NCI-H345 treated with DMSO at 0.1 percent for 48 hours (cell line): ENCODE measurements at regions not wholly inside any gene's neighbourhood (a gene's known extent, or its start where the extent isn't known, plus 50 kb on each side); places are given as distances from the start of the nearest gene placed in this dataset.
"Not testable (repeated sequence)": the region's sequence is repeated elsewhere in the genome, so short reads cannot be mapped to it uniquely, and the experiment has no call there.

ENCODE experiments used
- DNase-seq: peaks from one replicate; lab custom pipeline; 2025; ENCODE audit not compliant: unreplicated experiment; lab: John Stamatoyannopoulos, UW

DNA sequence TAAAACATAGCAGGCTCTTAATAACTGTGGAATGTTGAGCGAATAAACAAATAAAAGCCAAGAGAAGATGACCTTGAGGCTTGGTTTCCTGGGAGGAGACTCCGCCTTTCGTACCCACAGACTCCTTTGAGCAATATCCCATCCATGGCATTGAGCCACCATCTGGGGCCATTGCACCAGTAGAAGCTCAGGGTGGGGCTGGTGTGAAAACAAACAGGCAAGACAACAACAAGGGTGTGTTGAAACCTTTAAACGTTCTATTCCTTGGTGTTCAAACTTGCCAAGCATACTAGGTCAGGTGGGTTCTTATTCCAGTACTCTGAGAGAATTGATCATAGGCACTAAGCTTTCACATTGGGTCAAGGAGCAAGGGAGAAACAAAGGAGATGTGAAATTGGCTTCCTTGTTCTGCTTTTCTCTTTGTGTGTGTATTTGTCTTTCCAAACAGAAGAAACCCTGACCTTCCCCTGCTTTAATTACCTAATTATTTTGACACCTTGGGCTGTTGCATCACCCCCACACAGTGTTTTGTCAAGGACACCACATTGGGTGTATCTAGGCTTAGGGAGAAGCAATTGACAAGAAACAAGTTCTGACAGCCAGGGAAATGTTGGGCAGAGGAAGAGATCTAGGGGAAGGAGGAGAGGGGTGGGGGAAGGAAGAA, 105.1 kb upstream of the BCL6 start:
- no peak for DNase-seq

DNA sequence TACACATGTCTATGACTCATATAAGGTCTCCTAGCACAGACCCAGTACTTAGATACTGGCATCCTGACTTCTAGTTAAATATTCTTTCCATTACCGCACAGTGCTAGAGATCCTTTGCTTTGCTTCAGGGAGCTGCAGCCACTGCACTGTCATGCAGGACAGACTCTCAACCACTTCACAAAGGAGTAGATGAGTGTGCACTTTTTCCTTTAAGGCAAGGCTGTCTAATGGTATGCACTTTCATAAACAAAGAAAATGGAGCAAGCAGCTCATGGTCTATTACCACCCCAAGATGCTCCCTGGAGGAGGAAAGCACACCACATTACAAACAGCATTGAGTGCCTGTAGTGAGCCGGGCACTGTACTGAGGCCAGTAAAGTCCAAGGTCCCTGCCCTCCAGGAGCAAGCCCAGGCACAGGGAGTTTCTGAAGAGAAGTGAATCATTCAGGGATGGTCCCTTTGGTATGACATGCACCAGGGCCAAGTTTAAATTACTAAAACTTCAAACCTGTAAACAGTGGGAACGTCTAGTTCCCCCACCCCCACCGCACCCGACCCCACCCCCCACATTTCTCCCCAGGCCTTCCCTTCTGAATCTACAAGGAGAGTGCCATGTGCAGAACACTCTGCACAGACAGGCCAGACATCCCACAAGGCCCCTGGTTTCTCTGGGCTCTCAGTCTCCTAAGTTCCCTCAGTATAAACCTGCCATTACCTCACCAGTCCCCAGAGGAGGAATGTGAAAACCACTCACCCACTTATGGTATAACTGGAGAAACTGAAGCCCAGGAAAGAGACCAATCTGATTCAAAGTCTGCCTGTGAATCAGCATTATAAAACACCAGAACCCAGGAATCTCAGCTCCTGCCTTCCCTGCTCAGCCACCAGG, 107.8 kb upstream of the BCL6 start:
- DNase-seq = no peak

DNA sequence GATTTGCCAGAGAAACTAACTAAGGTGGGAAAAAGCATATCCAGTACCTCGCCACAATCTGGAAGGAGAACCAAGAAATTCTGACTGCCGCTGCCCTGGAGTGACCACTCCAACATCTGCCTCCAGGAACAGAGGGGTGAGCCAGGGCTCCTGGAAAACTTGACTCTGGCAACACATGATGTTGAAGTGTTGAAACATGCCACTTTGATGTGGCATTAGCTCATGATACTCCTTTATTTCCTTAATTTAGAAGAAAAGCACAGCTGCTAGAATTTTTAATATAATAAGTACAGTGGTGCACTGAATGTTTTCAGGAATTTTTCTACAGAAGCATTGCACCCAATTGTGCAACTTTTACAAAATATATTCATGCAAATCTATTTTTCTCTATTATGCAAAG, 109.9 kb upstream of the BCL6 start:
- DNase-seq = no peak

DNA sequence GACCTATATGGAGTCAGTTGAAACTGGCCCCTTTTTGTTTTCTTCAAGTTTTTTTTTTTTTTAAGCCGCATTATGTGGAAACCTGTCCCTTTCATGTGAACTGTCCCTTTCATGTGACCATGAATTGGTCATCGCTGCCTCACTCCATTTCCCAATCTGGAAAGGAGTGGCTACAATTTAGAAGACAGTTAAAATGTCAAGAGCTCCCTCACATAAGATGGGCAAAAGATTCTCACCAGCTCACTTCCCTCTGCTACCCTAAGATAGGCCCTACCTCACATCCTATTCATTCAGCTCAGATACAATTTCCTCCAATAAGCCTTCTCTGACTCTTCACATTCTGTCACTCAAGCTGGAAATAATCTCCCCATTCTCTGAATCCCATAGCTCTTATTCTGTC, 111.3 kb upstream of the BCL6 start:
- DNase-seq = no peak

DNA sequence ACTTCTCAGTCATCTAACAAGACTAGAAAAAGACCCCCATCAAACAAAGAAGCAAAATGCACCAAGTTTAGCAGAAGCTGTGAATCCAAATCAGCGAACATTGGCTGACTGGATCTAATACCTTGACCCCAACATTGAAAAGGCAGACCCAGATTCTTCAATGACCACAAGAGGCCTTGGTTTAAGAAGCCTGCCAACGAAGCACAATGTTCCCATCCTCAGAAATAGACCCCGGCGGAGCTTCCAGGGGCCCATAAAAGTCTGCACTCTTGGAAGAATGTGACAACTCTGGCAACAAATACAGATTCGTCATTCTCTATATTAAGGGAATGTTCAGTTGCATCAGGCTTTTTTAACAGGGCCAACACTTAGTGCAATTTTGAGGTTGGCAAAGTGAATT, 112.8 kb upstream of the BCL6 start:
- no peak for DNase-seq

DNA sequence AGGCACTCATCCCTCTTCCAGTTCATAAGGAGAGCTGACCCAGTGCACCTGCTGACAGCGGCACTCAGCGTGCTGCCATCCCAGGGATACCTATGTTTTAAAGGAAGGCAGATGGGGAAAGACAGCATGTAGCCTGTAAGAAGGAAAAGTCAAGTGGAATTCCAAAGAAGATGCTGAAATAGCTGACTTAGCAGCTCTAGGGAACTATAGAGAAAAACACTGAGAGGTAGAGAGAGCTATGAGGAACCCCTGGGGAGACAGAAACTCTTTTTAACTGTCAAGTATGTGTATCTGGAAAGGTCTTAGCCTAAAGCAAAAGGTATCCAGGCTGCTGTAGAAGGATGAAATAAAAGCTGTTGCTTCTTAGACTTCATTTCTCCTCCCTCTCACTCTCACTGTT, 113.4 kb upstream of the BCL6 start:
- DNase-seq = no peak

DNA sequence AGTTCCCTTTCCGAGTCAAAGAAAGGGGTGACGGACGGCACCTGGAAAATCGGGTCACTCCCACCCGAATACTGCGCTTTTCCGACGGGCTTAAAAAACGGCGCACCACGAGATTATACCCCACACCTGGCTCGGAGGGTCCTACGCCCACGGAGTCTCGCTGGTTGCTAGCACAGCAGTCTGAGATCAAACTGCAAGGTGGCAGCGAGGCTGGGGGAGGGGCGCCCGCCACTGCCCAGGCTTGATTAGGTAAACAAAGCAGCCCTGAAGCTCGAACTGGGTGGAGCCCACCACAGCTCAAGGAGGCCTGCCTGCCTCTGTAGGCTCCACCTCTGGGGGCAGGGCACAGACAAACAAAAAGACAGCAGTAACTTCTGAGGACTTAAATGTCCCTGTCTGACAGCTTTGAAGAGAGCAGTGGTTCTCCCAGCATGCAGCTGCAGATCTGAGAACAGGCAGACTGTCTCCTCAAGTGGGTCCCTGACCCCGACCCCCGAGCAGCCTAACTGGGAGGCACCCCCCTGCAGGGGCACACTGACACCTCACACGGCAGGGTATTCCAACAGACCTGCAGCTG, 117.5 kb upstream of the BCL6 start:
- not testable (repeated sequence) for DNase-seq

DNA sequence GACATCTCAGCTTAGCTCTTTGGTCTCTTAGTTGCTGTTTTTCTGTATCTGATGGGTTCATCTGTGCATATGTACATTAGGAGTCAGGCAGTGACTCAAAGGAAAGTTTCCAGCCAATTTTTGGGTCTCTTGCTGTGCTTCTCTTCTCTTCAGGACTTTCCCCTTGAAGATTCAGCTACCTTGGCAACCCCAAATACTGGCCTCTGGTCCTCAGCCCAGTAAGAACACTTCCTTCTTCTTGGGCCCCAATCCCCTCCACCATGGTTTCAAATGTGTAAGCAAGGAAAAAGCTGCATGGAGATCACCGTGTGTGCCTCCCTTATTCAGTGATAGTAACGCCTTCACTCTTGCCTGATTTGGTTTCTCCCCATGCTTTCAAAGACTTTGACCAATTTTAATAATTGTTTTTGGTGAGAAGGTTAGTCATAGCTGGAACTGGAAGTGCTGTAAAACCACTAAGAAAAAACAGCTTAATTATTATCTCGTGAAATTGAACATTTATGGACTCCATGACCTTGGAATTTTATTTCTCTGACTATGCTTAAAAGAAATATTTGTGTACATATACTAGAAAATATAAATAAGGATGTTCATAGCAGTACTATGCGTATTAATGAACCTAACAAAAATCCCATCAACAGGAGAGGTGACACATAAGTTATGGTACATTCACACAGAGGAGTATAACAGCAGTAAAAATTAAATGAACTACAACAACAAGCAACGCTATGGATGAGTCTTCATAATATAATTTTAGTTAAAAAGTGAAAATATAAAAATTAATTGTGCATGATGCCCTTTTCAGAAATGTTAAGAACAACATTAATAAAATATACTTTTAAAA, 125.3 kb upstream of the BCL6 start:
- no peak for DNase-seq

DNA sequence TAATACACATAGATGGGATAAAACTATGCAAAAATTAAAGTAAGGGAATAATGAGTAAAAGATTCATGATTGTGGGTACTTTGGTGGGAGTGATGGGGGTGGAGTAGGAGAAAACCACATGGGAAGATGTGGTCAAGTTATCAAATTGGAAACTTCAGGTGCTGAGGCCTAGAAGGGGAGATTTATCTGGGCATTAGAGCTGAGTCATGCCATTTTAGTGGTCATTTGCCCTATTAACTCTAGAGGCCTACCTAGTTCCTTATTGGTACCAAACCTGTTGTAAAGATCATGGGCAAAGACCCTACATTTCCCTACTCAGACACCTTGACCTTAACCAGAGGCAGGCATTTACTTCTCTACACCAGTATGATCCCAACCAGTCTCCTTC, 125.9 kb upstream of the BCL6 start:
- no peak for DNase-seq

DNA sequence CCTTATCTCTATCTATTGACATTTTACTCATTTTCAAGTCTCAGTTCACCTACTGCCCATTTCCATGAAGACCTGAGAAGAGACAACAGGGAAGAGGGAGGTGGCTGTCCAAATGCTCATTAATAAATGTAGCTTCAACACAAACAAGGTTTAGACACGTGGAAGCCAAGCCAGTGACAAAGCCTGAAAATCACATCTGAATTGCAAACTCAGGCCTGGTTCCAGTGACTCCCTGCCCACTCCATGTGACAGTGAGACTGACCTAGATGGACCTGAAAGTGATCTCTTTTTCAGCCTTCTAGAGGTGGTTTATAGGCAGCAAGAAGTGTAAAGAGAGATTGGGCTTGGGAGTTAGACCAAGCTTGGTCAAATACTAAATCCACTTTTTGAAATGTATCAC, 126.6 kb upstream of the BCL6 start:
- DNase-seq = no peak

DNA sequence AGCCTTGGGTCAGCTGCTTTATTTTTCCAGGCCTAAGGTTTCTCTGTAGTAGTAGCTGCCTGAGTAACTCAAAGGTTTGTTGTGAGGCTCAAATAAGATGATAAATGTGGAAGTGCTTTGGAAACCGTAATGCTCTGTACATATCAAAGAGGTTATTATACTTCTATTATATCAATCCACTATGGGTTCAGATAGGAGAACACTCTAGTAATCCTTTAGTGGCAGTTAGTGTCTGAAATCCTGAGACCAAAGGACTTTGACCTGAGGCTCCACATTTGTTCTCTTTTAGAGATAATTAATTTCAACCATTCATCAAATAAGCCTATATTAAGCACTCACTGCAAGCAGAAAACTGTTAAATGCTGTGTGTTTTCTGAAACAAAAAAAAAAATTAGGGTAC, 128.6 kb upstream of the BCL6 start:
- DNase-seq = no peak

DNA sequence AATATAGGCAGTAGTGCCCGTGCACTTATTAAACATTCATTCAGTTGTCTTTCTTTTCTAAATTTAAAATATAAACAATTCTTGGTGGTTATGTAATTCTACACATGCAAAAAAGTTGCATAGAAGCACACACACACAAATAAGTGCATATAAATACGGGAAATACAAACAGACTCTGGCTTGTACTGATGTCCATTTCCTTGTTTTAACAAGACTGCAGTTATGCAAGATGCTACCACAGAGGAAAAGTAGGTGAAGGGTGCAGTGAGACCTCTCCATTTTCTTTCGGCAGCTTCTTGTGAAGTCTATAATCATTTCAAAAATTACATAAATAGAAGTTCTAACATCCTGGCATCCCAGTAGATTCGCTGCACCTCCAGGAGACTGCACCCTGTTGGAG, 130.6 kb upstream of the BCL6 start:
- DNase-seq = no peak

DNA sequence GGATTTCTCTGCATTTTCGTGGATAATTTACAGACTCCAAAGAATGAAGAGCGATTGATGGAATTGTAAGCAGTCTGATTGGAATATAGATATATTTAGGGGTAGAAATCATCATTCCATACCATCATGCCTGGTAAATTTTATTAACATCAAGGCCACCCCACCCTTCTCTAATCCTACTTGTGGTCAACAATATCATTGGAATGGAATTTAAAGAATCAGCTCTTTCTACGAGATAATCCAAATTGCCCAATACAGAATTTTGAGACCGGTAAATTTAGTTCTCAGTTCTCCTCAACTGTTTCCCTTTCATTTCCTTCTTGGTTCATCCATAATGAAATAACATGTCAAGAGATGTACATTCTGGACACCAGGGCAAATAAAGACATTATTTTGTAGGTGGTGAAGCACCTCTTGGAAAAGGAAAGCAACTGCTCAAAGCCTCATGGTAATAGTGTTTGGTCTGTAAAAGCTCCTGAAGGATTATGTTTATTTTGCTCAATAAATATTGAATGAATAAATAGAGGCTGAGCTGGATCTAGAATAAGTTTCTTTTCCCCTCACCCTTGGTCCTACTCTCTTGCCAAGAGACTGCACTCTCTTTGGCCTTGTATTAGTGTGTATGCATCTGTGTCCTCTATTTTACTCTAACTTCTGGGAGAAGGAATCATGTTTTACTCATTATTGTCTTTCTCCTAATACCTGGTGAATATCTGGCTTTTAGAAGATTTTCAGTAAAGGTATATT, 133.7 kb upstream of the BCL6 start:
- no peak for DNase-seq

DNA sequence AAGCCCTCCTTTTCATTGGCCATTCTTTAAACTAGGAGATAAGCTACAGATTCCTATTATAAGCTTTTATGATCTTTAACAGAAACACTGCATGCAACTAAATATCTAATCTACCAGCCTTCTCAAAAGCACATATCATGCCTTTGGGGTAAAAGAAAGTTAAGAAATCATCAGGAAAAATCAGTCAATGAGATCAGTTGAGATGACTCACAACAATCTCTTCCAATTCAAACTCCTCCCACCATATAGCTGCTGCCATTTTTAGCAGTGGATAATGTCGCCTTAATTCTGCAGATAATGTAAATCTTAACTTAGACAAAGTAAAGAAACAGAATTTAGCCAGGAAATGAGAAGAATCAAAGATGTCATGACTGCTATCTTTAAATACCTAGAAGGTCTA, 135.2 kb upstream of the BCL6 start:
- no peak for DNase-seq

DNA sequence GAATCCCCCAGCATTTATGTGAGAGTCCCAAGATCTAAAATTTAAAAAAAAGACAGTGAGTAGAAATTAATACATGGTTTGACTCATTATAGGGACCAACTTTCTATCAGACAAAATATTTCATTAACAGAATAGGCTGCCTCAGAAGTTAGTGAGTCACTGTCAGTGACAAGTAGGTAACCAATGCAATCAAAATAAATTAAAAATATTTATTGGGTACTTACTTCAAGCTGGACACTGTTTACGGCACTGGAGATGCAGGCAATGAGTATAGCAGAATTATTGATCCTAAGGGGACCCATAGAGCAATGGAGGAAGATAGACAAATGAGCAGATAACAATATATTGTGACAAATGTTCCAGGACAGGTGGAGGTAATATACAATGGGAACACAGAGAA, 135.6 kb upstream of the BCL6 start:
- no peak for DNase-seq

DNA sequence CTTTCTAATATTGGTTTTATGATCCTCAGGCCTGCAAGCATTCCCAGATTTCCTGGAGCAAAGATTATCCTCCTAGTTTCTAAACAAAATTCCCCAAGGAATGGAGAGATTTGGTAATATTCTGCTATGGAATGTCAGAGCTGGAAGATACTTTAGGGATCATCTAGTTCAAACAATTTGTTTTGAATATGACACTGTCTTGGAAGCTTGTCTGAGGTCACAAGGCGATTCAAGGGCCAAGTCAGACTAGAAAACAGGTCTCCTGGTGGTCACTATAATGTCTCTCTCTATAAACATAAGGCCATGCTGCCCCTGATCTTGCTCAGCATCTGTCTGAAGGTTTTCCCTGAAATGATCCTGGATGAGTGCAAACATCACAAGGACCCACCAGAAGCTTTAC, 143.4 kb upstream of the BCL6 start:
- DNase-seq = no peak

DNA sequence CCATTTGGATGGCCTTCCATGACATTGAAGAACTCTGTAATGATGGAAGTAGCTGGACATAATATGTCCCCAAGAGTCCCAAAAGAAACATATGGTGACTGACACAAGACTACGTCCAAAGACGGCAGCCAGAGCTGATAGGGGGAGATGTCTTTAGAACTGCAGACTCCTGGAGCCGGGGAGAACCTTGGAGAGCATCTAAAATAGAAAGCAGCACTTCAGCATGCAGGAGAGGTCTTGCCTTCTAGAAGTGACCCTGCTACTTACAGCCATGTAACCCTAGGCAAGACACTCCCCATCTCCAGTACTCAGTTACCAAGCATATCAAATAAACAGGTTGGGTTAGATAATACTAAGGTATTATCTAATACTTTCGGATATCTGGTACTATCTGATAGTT, 143.8 kb upstream of the BCL6 start:
- no peak for DNase-seq

DNA sequence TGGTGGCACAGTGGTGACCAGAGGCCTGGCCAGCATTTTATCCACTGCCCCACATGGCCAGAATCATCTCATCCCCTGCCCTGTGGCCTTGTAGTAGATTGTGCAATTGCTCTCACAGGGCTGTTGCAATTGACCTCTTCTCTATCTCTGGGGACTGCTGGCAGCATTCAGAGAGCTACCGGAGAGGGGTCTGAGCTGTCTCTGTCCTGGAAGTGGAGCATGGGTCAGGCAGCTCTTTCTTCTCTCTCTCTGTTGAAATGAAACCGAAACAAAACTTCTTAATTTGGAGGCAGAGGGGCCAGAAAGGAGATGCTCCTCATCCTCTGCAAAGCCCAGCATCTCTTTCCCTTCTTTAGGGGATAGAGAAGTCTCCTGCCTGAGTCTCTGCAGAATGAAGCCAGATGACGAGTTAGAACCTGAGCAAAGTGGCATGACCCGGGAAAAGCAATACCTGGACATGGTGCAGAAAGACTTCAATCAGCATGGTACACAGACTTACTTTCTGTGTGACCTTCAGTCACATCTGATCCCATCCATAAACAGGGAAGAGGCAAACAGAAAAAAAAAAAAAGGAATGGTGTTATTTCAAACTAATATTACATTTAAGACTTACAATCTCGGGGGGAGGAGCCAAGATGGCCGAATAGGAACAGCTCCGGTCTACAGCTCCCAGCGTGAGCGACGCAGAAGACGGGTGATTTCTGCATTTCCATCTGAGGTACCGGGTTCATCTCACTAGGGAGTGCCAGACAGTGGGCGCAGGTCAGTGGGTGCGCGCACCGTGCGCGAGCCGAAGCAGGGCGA, 144.5 kb upstream of the BCL6 start:
- DNase-seq = no peak

DNA sequence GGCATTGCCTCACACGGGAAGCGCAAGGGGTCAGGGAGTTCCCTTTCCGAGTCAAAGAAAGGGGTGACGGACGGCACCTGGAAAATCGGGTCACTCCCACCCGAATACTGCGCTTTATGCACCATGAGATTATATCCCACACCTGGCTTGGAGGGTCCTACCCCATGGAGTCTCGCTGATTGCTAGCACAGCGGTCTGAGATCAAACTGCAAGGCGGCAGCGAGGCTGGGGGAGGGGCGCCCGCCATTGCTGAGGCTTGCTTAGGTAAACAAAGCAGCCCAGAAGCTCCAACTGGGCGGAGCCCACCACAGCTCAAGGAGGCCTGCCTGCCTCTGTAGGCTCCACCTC, 145.1 kb upstream of the BCL6 start:
- not testable (repeated sequence) for DNase-seq

DNA sequence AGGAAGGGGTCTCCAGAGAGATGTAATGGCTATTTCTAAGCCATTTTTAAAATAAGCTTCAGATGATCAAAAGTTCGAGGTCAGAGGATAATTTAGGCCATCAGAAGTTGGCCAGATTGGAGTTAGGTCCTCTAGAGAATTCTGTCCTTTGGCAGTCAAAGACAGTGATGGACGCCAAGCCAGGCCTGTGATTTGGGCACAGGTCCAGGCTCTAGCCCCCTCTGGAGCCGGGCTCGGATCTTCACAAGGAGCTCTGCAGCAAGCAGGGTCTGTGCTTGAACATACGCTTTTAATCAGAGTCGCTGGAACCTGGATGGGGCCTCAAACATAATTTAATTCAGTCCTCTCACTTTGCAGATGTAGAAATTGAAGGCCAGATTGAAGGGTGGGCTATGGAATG, 151.4 kb upstream of the BCL6 start:
- no peak for DNase-seq
